ENCODE measurements at regions not wholly inside any gene's neighbourhood (a gene's known extent, or its start where the extent isn't known, plus 50 kb on each side); places are given as distances from the start of the nearest gene placed in this dataset.

GRCh38 chr2:18265614-18266586, 294.6 kb downstream of the RDH14 start:
- no peaks in the 10 kb centered on the region for H3K79me2 ChIP-seq (ENCODE audit: control insufficient read depth, insufficient read depth, low read length)
- no peaks in the 10 kb centered on the region for H3K4me1 ChIP-seq (ENCODE audit: control insufficient read depth in 2 of 2, insufficient read depth in 2 of 2, low read length in 2 of 2)
- H3K27me3 ChIP-seq (replicated peaks in 1 of 4; ENCODE audit: control extremely low read depth in 1 of 4, control insufficient read depth in 3 of 4, insufficient read depth in 4 of 4, low read length in 3 of 4): no peaks in the 10 kb centered on the region
- no peak overlapping the region for H2AFZ ChIP-seq (ENCODE audit: insufficient read depth, low read depth, low read length, poor library complexity, severe bottlenecking)
- H3K4me2 ChIP-seq (replicated peaks; ENCODE audit: low read depth, low read length, poor library complexity, severe bottlenecking): no peak overlapping the region
- H3K4me1 Mint-ChIP-seq: no peaks in the 10 kb centered on the region
- ATAC-seq (ENCODE audit: low read depth) (no peak), DNase-seq (no peak)
- no peaks in the 10 kb centered on the region for H3K36me3 ChIP-seq (replicated peaks in 1 of 2; ENCODE audit: control extremely low read depth in 1 of 2, control insufficient read depth in 1 of 2, extremely low read depth in 1 of 2, insufficient read depth in 2 of 2, low read length in 1 of 2)
- no peaks in the 10 kb centered on the region for H4K20me1 ChIP-seq (ENCODE audit: control insufficient read depth, insufficient read depth, low read length, poor library complexity, severe bottlenecking)
- H3K27ac Mint-ChIP-seq: no peak overlapping the region
- no peaks in the 10 kb centered on the region for H3K9me3 Mint-ChIP-seq (ENCODE audit: insufficient read depth)
- H3K9me3 ChIP-seq (ENCODE audit: control extremely low read depth in 1 of 3, control insufficient read depth in 2 of 3, insufficient read depth in 1 of 3, low read length in 2 of 3): no peaks in the 10 kb centered on the region
- no peak overlapping the region for H3K27ac ChIP-seq (ENCODE audit: low read length in 2 of 2)
- TF ChIP-seq CTCF (IDR thresholded peaks at IDR 0.05): no peak
- TF ChIP-seq EZH2 (IDR thresholded peaks at IDR 0.05; ENCODE audit: borderline replicate concordance, insufficient read depth, low read depth, low read length, poor library complexity, severe bottlenecking): no peak
- 88% methylated on average over 2 of the region's 7 CpGs for WGBS (ENCODE audit: insufficient coverage)
- CTCF ChIA-PET: no interaction called here
- H3K9ac ChIP-seq (ENCODE audit: low read length): no peak overlapping the region
- POLR2A ChIA-PET: no interaction called here
- H3K27me3 Mint-ChIP-seq: peaks cover 5% of the 10 kb centered on the region
- no peak overlapping the region for H3K4me3 ChIP-seq (ENCODE audit: control extremely low read depth in 1 of 5, extremely low read depth in 1 of 5, insufficient read depth in 1 of 5, low read depth in 2 of 5, low read length in 4 of 5)
- H3K4me3 Mint-ChIP-seq: no peak overlapping the region
- intact Hi-C loops (cut with micrococcal nuclease): no loop called here

GRCh38 chr2:18262601-18263000, 297.9 kb downstream of the RDH14 start:
- TF ChIP-seq CTCF (IDR thresholded peaks at IDR 0.05) (no peak), EZH2 (IDR thresholded peaks at IDR 0.05; ENCODE audit: borderline replicate concordance, insufficient read depth, low read depth, low read length, poor library complexity, severe bottlenecking) (no peak)
- H4K20me1 ChIP-seq (ENCODE audit: control insufficient read depth, insufficient read depth, low read length, poor library complexity, severe bottlenecking): no peaks in the 10 kb centered on the region
- H3K9ac ChIP-seq (ENCODE audit: low read length): no peak overlapping the region
- Mint-ChIP-seq H3K4me3 (no peak overlapping the region), H3K27me3 (peaks cover 5% of the 10 kb centered on the region), H3K4me1 (no peaks in the 10 kb centered on the region), H3K9me3 (ENCODE audit: insufficient read depth) (no peaks in the 10 kb centered on the region), H3K27ac (no peak overlapping the region)
- H3K4me1 ChIP-seq (ENCODE audit: control insufficient read depth in 2 of 2, insufficient read depth in 2 of 2, low read length in 2 of 2): no peaks in the 10 kb centered on the region
- ATAC-seq (ENCODE audit: low read depth): no peak
- no peaks in the 10 kb centered on the region for H3K79me2 ChIP-seq (ENCODE audit: control insufficient read depth, insufficient read depth, low read length)
- ChIA-PET CTCF (no interaction called here), POLR2A (no interaction called here)
- intact Hi-C loops (cut with micrococcal nuclease): no loop called here
- H3K4me3 ChIP-seq (ENCODE audit: control extremely low read depth in 1 of 5, extremely low read depth in 1 of 5, insufficient read depth in 1 of 5, low read depth in 2 of 5, low read length in 4 of 5): no peak overlapping the region
- WGBS (ENCODE audit: insufficient coverage): 100% methylated on average over 1 of the region's 4 CpGs
- H3K4me2 ChIP-seq (replicated peaks; ENCODE audit: low read depth, low read length, poor library complexity, severe bottlenecking): no peak overlapping the region
- H3K27ac ChIP-seq (ENCODE audit: low read length in 2 of 2): no peak overlapping the region
- H3K36me3 ChIP-seq (replicated peaks in 1 of 2; ENCODE audit: control extremely low read depth in 1 of 2, control insufficient read depth in 1 of 2, extremely low read depth in 1 of 2, insufficient read depth in 2 of 2, low read length in 1 of 2): no peaks in the 10 kb centered on the region
- no peak overlapping the region for H2AFZ ChIP-seq (ENCODE audit: insufficient read depth, low read depth, low read length, poor library complexity, severe bottlenecking)
- DNase-seq: no peak
- H3K27me3 ChIP-seq (replicated peaks in 1 of 4; ENCODE audit: control extremely low read depth in 1 of 4, control insufficient read depth in 3 of 4, insufficient read depth in 4 of 4, low read length in 3 of 4): no peaks in the 10 kb centered on the region
- H3K9me3 ChIP-seq (ENCODE audit: control extremely low read depth in 1 of 3, control insufficient read depth in 2 of 3, insufficient read depth in 1 of 3, low read length in 2 of 3): no peaks in the 10 kb centered on the region

Data from B cell (primary cell).